ENCODE measurements at regions not wholly inside any gene's neighbourhood (a gene's known extent, or its start where the extent isn't known, plus 50 kb on each side); places are given as distances from the start of the nearest gene placed in this dataset.

DNA sequence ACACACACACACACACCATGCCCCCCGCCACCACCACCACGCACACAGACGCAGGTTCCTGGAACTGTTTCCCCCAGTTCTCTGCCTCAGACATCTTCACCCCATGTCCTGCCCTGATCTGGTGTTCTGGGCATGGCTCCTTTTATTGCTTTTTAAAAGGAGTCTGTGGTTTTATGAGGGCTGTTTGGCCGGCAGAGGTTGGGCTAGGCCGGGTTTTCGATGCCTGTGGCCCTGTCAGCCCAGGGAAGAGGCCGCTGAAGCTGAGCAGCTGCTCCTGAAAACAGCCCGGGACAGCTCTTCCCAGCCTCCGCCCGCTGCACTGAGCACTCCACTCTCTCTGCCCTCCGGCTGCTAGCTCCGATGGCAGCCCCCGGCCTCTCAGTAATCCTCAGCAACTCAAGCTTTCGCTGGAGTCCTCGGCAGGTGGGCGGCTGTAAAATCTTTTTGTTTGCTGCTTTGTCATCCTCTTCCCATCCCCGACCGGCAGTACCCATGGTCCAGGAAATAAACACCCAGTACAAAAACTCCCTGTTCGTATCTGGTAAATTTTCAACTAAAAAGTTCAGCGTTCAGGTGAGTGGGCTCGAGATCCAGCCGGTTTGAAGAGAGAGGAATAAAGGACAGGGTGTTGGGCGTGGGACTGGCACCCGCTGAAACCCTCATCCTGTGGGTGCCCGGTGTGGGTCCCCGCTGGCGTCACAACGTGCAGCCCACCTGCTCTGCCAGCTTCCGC, 103.0 kb upstream of the ERCC6L2 start (continued):
- TF ChIP-seq, protein P1, sequence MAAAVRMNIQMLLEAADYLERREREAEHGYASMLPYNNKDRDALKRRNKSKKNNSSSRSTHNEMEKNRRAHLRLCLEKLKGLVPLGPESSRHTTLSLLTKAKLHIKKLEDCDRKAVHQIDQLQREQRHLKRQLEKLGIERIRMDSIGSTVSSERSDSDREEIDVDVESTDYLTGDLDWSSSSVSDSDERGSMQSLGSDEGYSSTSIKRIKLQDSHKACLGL (CRISPR knock-in tag; IDR thresholded peaks at IDR 0.05): no peak
- no peak for TF ChIP-seq RORA (CRISPR knock-in tag; IDR thresholded peaks at IDR 0.05)
- TF ChIP-seq, protein P2, sequence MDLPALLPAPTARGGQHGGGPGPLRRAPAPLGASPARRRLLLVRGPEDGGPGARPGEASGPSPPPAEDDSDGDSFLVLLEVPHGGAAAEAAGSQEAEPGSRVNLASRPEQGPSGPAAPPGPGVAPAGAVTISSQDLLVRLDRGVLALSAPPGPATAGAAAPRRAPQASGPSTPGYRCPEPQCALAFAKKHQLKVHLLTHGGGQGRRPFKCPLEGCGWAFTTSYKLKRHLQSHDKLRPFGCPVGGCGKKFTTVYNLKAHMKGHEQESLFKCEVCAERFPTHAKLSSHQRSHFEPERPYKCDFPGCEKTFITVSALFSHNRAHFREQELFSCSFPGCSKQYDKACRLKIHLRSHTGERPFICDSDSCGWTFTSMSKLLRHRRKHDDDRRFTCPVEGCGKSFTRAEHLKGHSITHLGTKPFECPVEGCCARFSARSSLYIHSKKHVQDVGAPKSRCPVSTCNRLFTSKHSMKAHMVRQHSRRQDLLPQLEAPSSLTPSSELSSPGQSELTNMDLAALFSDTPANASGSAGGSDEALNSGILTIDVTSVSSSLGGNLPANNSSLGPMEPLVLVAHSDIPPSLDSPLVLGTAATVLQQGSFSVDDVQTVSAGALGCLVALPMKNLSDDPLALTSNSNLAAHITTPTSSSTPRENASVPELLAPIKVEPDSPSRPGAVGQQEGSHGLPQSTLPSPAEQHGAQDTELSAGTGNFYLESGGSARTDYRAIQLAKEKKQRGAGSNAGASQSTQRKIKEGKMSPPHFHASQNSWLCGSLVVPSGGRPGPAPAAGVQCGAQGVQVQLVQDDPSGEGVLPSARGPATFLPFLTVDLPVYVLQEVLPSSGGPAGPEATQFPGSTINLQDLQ (CRISPR knock-in tag; IDR thresholded peaks at IDR 0.05): no peak
- no peak for TF ChIP-seq JARID2 (CRISPR knock-in tag; IDR thresholded peaks at IDR 0.05; ENCODE audit: insufficient replicate concordance)
- TF ChIP-seq DNMT1 (CRISPR knock-in tag; IDR thresholded peaks at IDR 0.05): no peak
- TF ChIP-seq, protein P3, sequence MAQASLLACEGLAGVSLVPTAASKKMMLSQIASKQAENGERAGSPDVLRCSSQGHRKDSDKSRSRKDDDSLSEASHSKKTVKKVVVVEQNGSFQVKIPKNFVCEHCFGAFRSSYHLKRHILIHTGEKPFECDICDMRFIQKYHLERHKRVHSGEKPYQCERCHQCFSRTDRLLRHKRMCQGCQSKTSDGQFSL (CRISPR knock-in tag; IDR thresholded peaks at IDR 0.05): no peak
- peak; percentile 73 for TF ChIP-seq ZFY (CRISPR knock-in tag; IDR thresholded peaks at IDR 0.05)
- 0 out of 2 replicates have a peak, but pooled peaks have one; percentile 19 for TF ChIP-seq NCOA2 (CRISPR knock-in tag; IDR thresholded peaks at IDR 0.05)
- TF ChIP-seq HNRNPK (IDR thresholded peaks at IDR 0.05; ENCODE audit: low read depth, low read length, poor library complexity, severe bottlenecking): no peak
- TF ChIP-seq, protein P4, sequence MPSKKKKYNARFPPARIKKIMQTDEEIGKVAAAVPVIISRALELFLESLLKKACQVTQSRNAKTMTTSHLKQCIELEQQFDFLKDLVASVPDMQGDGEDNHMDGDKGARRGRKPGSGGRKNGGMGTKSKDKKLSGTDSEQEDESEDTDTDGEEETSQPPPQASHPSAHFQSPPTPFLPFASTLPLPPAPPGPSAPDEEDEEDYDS (CRISPR knock-in tag; IDR thresholded peaks at IDR 0.05): peak; percentile 53
- TF ChIP-seq ZNF605 (CRISPR knock-in tag; IDR thresholded peaks at IDR 0.05): no peak; the same call in 1 of the 2 replicates
- 0 out of 2 replicates have a peak, but pooled peaks have one; percentile 16 for TF ChIP-seq HOXA5 (CRISPR knock-in tag; IDR thresholded peaks at IDR 0.05)
- TF ChIP-seq, protein P5, sequence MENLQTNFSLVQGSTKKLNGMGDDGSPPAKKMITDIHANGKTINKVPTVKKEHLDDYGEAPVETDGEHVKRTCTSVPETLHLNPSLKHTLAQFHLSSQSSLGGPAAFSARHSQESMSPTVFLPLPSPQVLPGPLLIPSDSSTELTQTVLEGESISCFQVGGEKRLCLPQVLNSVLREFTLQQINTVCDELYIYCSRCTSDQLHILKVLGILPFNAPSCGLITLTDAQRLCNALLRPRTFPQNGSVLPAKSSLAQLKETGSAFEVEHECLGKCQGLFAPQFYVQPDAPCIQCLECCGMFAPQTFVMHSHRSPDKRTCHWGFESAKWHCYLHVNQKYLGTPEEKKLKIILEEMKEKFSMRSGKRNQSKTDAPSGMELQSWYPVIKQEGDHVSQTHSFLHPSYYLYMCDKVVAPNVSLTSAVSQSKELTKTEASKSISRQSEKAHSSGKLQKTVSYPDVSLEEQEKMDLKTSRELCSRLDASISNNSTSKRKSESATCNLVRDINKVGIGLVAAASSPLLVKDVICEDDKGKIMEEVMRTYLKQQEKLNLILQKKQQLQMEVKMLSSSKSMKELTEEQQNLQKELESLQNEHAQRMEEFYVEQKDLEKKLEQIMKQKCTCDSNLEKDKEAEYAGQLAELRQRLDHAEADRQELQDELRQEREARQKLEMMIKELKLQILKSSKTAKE (CRISPR knock-in tag; IDR thresholded peaks at IDR 0.05; ENCODE audit: borderline replicate concordance): no peak
- TF ChIP-seq ISL2 (CRISPR knock-in tag; IDR thresholded peaks at IDR 0.05): peak; percentile 52; the same call in 1 of the 2 replicates
- peak; percentile 95 for TF ChIP-seq U2AF1 (optimal IDR thresholded peaks at IDR 0.05; ENCODE audit: low read depth, low read length)
- TF ChIP-seq ZNF749 (CRISPR knock-in tag; IDR thresholded peaks at IDR 0.05; ENCODE audit: borderline replicate concordance): peak; percentile 21; the same call in 1 of the 2 replicates
- TF ChIP-seq NFE2L1 (CRISPR knock-in tag; IDR thresholded peaks at IDR 0.05; ENCODE audit: borderline replicate concordance): no peak
- TF ChIP-seq HOXD1 (CRISPR knock-in tag; IDR thresholded peaks at IDR 0.05): 0 out of 2 replicates have a peak, but pooled peaks have one; percentile 32
- TF ChIP-seq TAF1 (CRISPR knock-in tag; IDR thresholded peaks at IDR 0.05): peak; percentile 61; the same call in 1 of the 2 replicates
- TF ChIP-seq, protein P6, sequence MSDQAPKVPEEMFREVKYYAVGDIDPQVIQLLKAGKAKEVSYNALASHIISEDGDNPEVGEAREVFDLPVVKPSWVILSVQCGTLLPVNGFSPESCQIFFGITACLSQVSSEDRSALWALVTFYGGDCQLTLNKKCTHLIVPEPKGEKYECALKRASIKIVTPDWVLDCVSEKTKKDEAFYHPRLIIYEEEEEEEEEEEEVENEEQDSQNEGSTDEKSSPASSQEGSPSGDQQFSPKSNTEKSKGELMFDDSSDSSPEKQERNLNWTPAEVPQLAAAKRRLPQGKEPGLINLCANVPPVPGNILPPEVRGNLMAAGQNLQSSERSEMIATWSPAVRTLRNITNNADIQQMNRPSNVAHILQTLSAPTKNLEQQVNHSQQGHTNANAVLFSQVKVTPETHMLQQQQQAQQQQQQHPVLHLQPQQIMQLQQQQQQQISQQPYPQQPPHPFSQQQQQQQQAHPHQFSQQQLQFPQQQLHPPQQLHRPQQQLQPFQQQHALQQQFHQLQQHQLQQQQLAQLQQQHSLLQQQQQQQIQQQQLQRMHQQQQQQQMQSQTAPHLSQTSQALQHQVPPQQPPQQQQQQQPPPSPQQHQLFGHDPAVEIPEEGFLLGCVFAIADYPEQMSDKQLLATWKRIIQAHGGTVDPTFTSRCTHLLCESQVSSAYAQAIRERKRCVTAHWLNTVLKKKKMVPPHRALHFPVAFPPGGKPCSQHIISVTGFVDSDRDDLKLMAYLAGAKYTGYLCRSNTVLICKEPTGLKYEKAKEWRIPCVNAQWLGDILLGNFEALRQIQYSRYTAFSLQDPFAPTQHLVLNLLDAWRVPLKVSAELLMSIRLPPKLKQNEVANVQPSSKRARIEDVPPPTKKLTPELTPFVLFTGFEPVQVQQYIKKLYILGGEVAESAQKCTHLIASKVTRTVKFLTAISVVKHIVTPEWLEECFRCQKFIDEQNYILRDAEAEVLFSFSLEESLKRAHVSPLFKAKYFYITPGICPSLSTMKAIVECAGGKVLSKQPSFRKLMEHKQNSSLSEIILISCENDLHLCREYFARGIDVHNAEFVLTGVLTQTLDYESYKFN (CRISPR knock-in tag; conservative IDR thresholded peaks at IDR 0.05): peak; percentile 48; the same call in 1 of the 2 replicates

All from HepG2 (cell line).